PFSK-1 (cell line): ENCODE measurements at regions not wholly inside any gene's neighbourhood (a gene's known extent, or its start where the extent isn't known, plus 50 kb on each side); places are given as distances from the start of the nearest gene placed in this dataset.

Experiments used
- FOXP2 ChIP-seq: optimal IDR thresholded peaks from 2 replicates; pipeline ENCODE3; 2011; ENCODE audit warnings: borderline replicate concordance, control low read depth, inconsistent platforms; ENCODE audit not compliant: insufficient read depth; ENCODE audit errors: extremely low read length, extremely low read depth
- POLR2AphosphoS5 ChIP-seq: IDR thresholded peaks from 2 replicates; pipeline ENCODE4 v1.6.1; 2012; ENCODE audit warnings: low read depth, mild to moderate bottlenecking, control low read depth, low read length, moderate library complexity
- SIN3A ChIP-seq: IDR thresholded peaks from 2 replicates; pipeline ENCODE4 v1.6.1; 2012; ENCODE audit warnings: mild to moderate bottlenecking, low read length, moderate library complexity, borderline replicate concordance; ENCODE audit not compliant: insufficient read depth
- TAF1 ChIP-seq: IDR thresholded peaks from 2 replicates; pipeline ENCODE4 v1.6.1; 2012; ENCODE audit warnings: low read length, control low read depth, borderline replicate concordance; ENCODE audit not compliant: insufficient read depth
- TF ChIP-seq, protein P1 (sequence below), 2 experiments: IDR thresholded peaks; 2 replicates each; pipeline versions ENCODE4 v1.6.1 to v1.8.0; 2011 to 2012; ENCODE audit warnings: low read depth in 2 of 2, low read length in 2 of 2, control low read depth in 1 of 2, inconsistent platforms in 1 of 2, mild to moderate bottlenecking in 1 of 2, moderate library complexity in 1 of 2; ENCODE audit not compliant: insufficient read depth in 1 of 2

- TF ChIP-seq POLR2AphosphoS5 = no peak
- no peak for TF ChIP-seq TAF1
- TF ChIP-seq, protein P1, sequence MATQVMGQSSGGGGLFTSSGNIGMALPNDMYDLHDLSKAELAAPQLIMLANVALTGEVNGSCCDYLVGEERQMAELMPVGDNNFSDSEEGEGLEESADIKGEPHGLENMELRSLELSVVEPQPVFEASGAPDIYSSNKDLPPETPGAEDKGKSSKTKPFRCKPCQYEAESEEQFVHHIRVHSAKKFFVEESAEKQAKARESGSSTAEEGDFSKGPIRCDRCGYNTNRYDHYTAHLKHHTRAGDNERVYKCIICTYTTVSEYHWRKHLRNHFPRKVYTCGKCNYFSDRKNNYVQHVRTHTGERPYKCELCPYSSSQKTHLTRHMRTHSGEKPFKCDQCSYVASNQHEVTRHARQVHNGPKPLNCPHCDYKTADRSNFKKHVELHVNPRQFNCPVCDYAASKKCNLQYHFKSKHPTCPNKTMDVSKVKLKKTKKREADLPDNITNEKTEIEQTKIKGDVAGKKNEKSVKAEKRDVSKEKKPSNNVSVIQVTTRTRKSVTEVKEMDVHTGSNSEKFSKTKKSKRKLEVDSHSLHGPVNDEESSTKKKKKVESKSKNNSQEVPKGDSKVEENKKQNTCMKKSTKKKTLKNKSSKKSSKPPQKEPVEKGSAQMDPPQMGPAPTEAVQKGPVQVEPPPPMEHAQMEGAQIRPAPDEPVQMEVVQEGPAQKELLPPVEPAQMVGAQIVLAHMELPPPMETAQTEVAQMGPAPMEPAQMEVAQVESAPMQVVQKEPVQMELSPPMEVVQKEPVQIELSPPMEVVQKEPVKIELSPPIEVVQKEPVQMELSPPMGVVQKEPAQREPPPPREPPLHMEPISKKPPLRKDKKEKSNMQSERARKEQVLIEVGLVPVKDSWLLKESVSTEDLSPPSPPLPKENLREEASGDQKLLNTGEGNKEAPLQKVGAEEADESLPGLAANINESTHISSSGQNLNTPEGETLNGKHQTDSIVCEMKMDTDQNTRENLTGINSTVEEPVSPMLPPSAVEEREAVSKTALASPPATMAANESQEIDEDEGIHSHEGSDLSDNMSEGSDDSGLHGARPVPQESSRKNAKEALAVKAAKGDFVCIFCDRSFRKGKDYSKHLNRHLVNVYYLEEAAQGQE (IDR thresholded peaks at IDR 0.05; ENCODE audit: insufficient read depth in 1 of 2, low read depth in 2 of 2, low read length in 2 of 2) = no peak
- no peak for TF ChIP-seq SIN3A
- TF ChIP-seq FOXP2 = no peak
Observed at GRCh38 chr5:13250464-13251291, 693.8 kb downstream of the DNAH5 start.
